ENCODE measurements at regions not wholly inside any gene's neighbourhood (a gene's known extent, or its start where the extent isn't known, plus 50 kb on each side); places are given as distances from the start of the nearest gene placed in this dataset.

GRCh38 chr12:5272018-5272785, 159.7 kb upstream of the NTF3 start:
- TF ChIP-seq, protein P1, sequence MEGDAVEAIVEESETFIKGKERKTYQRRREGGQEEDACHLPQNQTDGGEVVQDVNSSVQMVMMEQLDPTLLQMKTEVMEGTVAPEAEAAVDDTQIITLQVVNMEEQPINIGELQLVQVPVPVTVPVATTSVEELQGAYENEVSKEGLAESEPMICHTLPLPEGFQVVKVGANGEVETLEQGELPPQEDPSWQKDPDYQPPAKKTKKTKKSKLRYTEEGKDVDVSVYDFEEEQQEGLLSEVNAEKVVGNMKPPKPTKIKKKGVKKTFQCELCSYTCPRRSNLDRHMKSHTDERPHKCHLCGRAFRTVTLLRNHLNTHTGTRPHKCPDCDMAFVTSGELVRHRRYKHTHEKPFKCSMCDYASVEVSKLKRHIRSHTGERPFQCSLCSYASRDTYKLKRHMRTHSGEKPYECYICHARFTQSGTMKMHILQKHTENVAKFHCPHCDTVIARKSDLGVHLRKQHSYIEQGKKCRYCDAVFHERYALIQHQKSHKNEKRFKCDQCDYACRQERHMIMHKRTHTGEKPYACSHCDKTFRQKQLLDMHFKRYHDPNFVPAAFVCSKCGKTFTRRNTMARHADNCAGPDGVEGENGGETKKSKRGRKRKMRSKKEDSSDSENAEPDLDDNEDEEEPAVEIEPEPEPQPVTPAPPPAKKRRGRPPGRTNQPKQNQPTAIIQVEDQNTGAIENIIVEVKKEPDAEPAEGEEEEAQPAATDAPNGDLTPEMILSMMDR (IDR thresholded peaks at IDR 0.05) = no peak
- TF ChIP-seq ZFX (IDR thresholded peaks at IDR 0.05; ENCODE audit: borderline replicate concordance) = no peak
